HG02678 (cell line): ENCODE measurements at regions not wholly inside any gene's neighbourhood (a gene's known extent, or its start where the extent isn't known, plus 50 kb on each side); places are given as distances from the start of the nearest gene placed in this dataset.
"Not testable (repeated sequence)": the region's sequence is repeated elsewhere in the genome, so short reads cannot be mapped to it uniquely, and the experiment has no call there.

Source experiments
- ATAC-seq: cut with Tn5 transposase; IDR thresholded peaks from one replicate; pipeline ENCODE4 v1.9.1; 2021; ENCODE audit warnings: mild to moderate bottlenecking, moderate library complexity; ENCODE audit not compliant: unreplicated experiment

- not testable (repeated sequence) for ATAC-seq
Measured at GRCh38 chr4:26017961-26018700, 104.1 kb downstream of the SMIM20 start.

- ATAC-seq, result no peak
Measured at GRCh38 chr4:26020083-26020668, 106.2 kb downstream of the SMIM20 start.

GRCh38 chr4:26020881-26021280, 106.9 kb downstream of the SMIM20 start:
- ATAC-seq, result no peak

GRCh38 chr4:26021417-26022345, 107.7 kb downstream of the SMIM20 start:
- ATAC-seq, result no peak

GRCh38 chr4:26022346-26023202, 108.6 kb downstream of the SMIM20 start:
- ATAC-seq, result no peak

GRCh38 chr4:26023203-26023972, 109.4 kb downstream of the SMIM20 start:
- no peak for ATAC-seq

GRCh38 chr4:26024079-26024478, 110.1 kb downstream of the SMIM20 start:
- no peak for ATAC-seq

GRCh38 chr4:26028133-26028792, 114.2 kb downstream of the SMIM20 start:
- ATAC-seq, result no peak

- ATAC-seq, result peak; percentile 97
Measured at GRCh38 chr4:26028793-26029567, 115.0 kb downstream of the SMIM20 start.

- ATAC-seq, result no peak
Measured at GRCh38 chr4:26029568-26030131, 115.6 kb downstream of the SMIM20 start.

GRCh38 chr4:26030260-26030667, 116.2 kb downstream of the SMIM20 start:
- no peak for ATAC-seq

- ATAC-seq, result no peak
Measured at GRCh38 chr4:26030780-26031179, 116.8 kb downstream of the SMIM20 start.

- no peak for ATAC-seq
Measured at GRCh38 chr4:26031704-26032103, 117.7 kb downstream of the SMIM20 start.

GRCh38 chr4:26032142-26032541, 118.1 kb downstream of the SMIM20 start:
- no peak for ATAC-seq

GRCh38 chr4:26032630-26033317, 118.8 kb downstream of the SMIM20 start:
- no peak for ATAC-seq

- no peak for ATAC-seq
Measured at GRCh38 chr4:26033389-26033788, 119.4 kb downstream of the SMIM20 start.

- no peak for ATAC-seq
Measured at GRCh38 chr4:26034849-26035248, 120.8 kb downstream of the SMIM20 start.

GRCh38 chr4:26035921-26036320, 121.9 kb downstream of the SMIM20 start:
- ATAC-seq, result no peak
